Keratinocyte (primary cell): ENCODE measurements at regions not wholly inside any gene's neighbourhood (a gene's known extent, or its start where the extent isn't known, plus 50 kb on each side); places are given as distances from the start of the nearest gene placed in this dataset.

Source experiments
- DNase-seq: peaks from one replicate; pipeline ENCODE4 v3.0.0-alpha.2; 2011; ENCODE audit warnings: low read depth, missing footprints, low spot score
- FAIRE-seq: peaks from 2 replicates; lab custom pipeline; 2011; peaks lifted over from hg19 to GRCh38; lab: Jason Lieb, UNC
- H2AFZ ChIP-seq: 2 replicates; pipeline ENCODE4 v1.6.0; 2012; ENCODE audit warnings: low read length, control low read depth, inconsistent platforms; ENCODE audit not compliant: control insufficient read depth
- H3K27ac ChIP-seq: 2 replicates; pipeline ENCODE4 v1.5.1; 2011; ENCODE audit warnings: low read length; ENCODE audit not compliant: control insufficient read depth, insufficient read depth
- H3K27me3 ChIP-seq: 3 replicates; pipeline ENCODE4 v1.6.0; 2011; ENCODE audit warnings: low read length; ENCODE audit not compliant: control insufficient read depth, insufficient read depth; ENCODE audit errors: extremely low read depth
- H3K36me3 ChIP-seq, 2 experiments: 2 replicates in 1 of 2; 3 replicates in 1 of 2; pipeline ENCODE4 v1.5.1; 2011; ENCODE audit warnings: low read length in 2 of 2, mild to moderate bottlenecking in 1 of 2; ENCODE audit not compliant: control insufficient read depth in 2 of 2, insufficient read depth in 2 of 2; ENCODE audit errors: extremely low read depth in 1 of 2
- H3K4me1 ChIP-seq: 3 replicates; pipeline ENCODE4 v1.5.1; 2011; ENCODE audit warnings: low read length; ENCODE audit not compliant: control insufficient read depth, insufficient read depth; ENCODE audit errors: extremely low read depth
- H3K4me2 ChIP-seq: 3 replicates; pipeline ENCODE4 v1.6.0; 2011; ENCODE audit warnings: low read depth, low read length; ENCODE audit not compliant: control insufficient read depth, insufficient read depth; ENCODE audit errors: extremely low read depth
- H3K4me3 ChIP-seq, 3 experiments: fragments of 200-600 bp in 1 of 3; sonication (generic) in 1 of 3; 2 replicates in 2 of 3; 3 replicates in 1 of 3; pipeline ENCODE4 v1.5.1; 2011 to 2016; ENCODE audit warnings: low read length in 3 of 3, mild to moderate bottlenecking in 3 of 3, control low read depth in 2 of 3, inconsistent platforms in 1 of 3, low read depth in 1 of 3, mixed read lengths in 1 of 3, mixed run types in 1 of 3, moderate library complexity in 1 of 3; ENCODE audit not compliant: control insufficient read depth in 2 of 3, insufficient read depth in 2 of 3; ENCODE audit errors: extremely low read depth in 1 of 3
- H3K79me2 ChIP-seq: 2 replicates; pipeline ENCODE4 v1.6.0; 2012; ENCODE audit warnings: low read length; ENCODE audit not compliant: control insufficient read depth, insufficient read depth
- H3K9ac ChIP-seq: 3 replicates; pipeline ENCODE4 v1.6.0; 2011; ENCODE audit warnings: low read length; ENCODE audit not compliant: control insufficient read depth, insufficient read depth; ENCODE audit errors: extremely low read depth
- H3K9me1 ChIP-seq: 3 replicates; pipeline ENCODE4 v1.6.0; 2011; ENCODE audit warnings: low read length; ENCODE audit not compliant: control insufficient read depth, insufficient read depth; ENCODE audit errors: extremely low read depth
- H3K9me3 ChIP-seq: 2 replicates; pipeline ENCODE4 v1.5.1; 2012; ENCODE audit warnings: low read depth, low read length; ENCODE audit not compliant: control insufficient read depth
- H4K20me1 ChIP-seq: 3 replicates; pipeline ENCODE4 v1.6.0; 2011; ENCODE audit warnings: low read length; ENCODE audit not compliant: control insufficient read depth, insufficient read depth; ENCODE audit errors: extremely low read depth
- CTCF ChIP-seq, 3 experiments: IDR thresholded peaks in 1 of 3; conservative IDR thresholded peaks in 1 of 3; optimal IDR thresholded peaks in 1 of 3; 2 replicates in 2 of 3; 3 replicates in 1 of 3; pipeline versions ENCODE3 to v1.5.1; 2011; ENCODE audit warnings: low read length in 3 of 3, mild to moderate bottlenecking in 3 of 3, moderate library complexity in 2 of 3, control low read depth in 1 of 3, inconsistent platforms in 1 of 3; ENCODE audit not compliant: insufficient read depth in 2 of 3; ENCODE audit errors: extremely low read depth in 1 of 3
- EZH2 ChIP-seq: IDR thresholded peaks from one replicate; pipeline ENCODE4 v1.6.1; 2012; ENCODE audit warnings: inconsistent platforms, mild to moderate bottlenecking, low read length, moderate library complexity
- dilution Hi-C: fragments of 300-500 bp; cut with MboI; formaldehyde crosslinking; loops from one replicate; pipeline ENCODE4 v1.7.0; 2020; ENCODE audit warnings: low sequenced_read_pairs; ENCODE audit not compliant: extremely low pct_ligation_motif_present

GRCh38 chr6:43957273-43957672 is 170.0 kb downstream of the MRPL14 start:
- Histone ChIP-seq H4K20me1 (no peaks in the 10 kb centered on the region), H3K9ac (no peak overlapping the region), H3K27ac (no peak overlapping the region), H3K4me1 (no peaks in the 10 kb centered on the region), H2AFZ (no peak overlapping the region), H3K36me3 (no peaks in the 10 kb centered on the region), H3K79me2 (no peaks in the 10 kb centered on the region), H3K4me3 (no peak overlapping the region), H3K9me1 (no peaks in the 10 kb centered on the region), H3K27me3 (no peaks in the 10 kb centered on the region), H3K4me2 (no peak overlapping the region), H3K9me3 (no peaks in the 10 kb centered on the region)
- dilution Hi-C loops = no loop called here
- DNase-seq = no peak
- TF ChIP-seq EZH2 (no peak), CTCF (optimal IDR thresholded peaks at IDR 0.05 in 1 of 3, IDR thresholded peaks at IDR 0.05 in 1 of 3, conservative IDR thresholded peaks at IDR 0.05 in 1 of 3; ENCODE audit: extremely low read depth in 1 of 3, insufficient read depth in 2 of 3, low read length in 3 of 3) (no peak)
- peak; percentile 9 for FAIRE-seq

DNA sequence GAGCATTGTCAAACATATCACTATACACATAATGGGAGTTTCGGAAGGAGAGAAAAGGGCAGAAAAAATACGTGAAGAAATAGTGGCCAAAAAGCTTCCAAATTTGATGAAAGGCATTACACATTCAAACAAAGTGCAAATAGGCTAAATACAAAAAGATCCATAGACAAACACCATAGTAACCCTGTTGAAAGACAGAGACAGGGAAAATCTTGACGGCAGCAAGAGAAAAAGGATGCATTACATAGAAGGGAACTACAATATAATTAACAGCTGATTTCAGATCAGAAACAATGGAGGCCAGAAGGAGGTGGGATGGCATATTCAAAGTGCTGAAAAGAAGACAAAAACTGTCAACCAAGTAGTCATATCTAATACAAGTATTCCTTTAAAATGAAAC is 170.8 kb downstream of the MRPL14 start:
- DNase-seq (no peak), FAIRE-seq (peak; percentile 56)
- Histone ChIP-seq H3K36me3 (no peaks in the 10 kb centered on the region), H2AFZ (no peak overlapping the region), H3K4me1 (no peaks in the 10 kb centered on the region), H3K9me1 (no peaks in the 10 kb centered on the region), H3K4me3 (no peak overlapping the region), H3K27me3 (no peaks in the 10 kb centered on the region), H4K20me1 (no peaks in the 10 kb centered on the region), H3K9me3 (no peaks in the 10 kb centered on the region), H3K27ac (no peak overlapping the region), H3K9ac (no peak overlapping the region), H3K79me2 (no peaks in the 10 kb centered on the region), H3K4me2 (no peak overlapping the region)
- dilution Hi-C loops = no loop called here
- TF ChIP-seq EZH2 (no peak), CTCF (optimal IDR thresholded peaks at IDR 0.05 in 1 of 3, IDR thresholded peaks at IDR 0.05 in 1 of 3, conservative IDR thresholded peaks at IDR 0.05 in 1 of 3; ENCODE audit: extremely low read depth in 1 of 3, insufficient read depth in 2 of 3, low read length in 3 of 3) (no peak)
